ENCODE measurements at regions not wholly inside any gene's neighbourhood (a gene's known extent, or its start where the extent isn't known, plus 50 kb on each side); places are given as distances from the start of the nearest gene placed in this dataset.

GRCh38 chr18:22013993-22014392 lies 155.4 kb upstream of the GATA6 start:
- TF ChIP-seq CTCF (IDR thresholded peaks at IDR 0.05) (no peak), EP300 (IDR thresholded peaks at IDR 0.05) (no peak), POLR2AphosphoS5 (IDR thresholded peaks at IDR 0.05) (no peak), POLR2A (IDR thresholded peaks at IDR 0.05) (no peak)

Data from upper lobe of left lung (tissue), 4 donors.